NCI-H2107 treated with DMSO at 0.1 percent for 48 hours (cell line): ENCODE measurements at regions not wholly inside any gene's neighbourhood (a gene's known extent, or its start where the extent isn't known, plus 50 kb on each side); places are given as distances from the start of the nearest gene placed in this dataset.
"Not testable (repeated sequence)": the region's sequence is repeated elsewhere in the genome, so short reads cannot be mapped to it uniquely, and the experiment has no call there.

Experiments used
- DNase-seq: peaks from one replicate; lab custom pipeline; 2025; ENCODE audit not compliant: unreplicated experiment; lab: John Stamatoyannopoulos, UW

GRCh38 chr10:33795529-33795928 lies 461.1 kb upstream of the NRP1 start:
- DNase-seq = no peak

- DNase-seq = no peak
Measured at GRCh38 chr10:33794460-33794859, 460.0 kb upstream of the NRP1 start.

GRCh38 chr10:33793793-33794192 lies 459.3 kb upstream of the NRP1 start:
- DNase-seq = no peak

DNA sequence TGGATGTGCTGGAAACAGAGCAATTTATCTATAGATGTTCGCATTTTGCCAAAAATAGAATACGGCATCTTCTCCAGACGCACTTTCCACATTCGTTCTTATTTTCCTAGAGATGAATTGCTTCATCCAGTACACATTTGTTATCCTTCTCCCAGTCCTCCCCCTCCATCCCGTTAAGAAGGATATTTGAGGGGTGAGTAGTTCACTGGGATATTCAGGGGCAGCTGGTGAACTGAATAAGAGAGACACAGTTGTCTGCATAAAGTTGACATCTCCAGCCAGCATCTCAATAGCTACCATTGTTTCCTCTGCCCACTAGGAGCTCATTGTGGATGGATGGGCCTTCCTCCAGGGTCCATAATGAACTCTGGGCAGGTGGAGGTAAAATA lies 456.8 kb upstream of the NRP1 start:
- no peak for DNase-seq

DNA sequence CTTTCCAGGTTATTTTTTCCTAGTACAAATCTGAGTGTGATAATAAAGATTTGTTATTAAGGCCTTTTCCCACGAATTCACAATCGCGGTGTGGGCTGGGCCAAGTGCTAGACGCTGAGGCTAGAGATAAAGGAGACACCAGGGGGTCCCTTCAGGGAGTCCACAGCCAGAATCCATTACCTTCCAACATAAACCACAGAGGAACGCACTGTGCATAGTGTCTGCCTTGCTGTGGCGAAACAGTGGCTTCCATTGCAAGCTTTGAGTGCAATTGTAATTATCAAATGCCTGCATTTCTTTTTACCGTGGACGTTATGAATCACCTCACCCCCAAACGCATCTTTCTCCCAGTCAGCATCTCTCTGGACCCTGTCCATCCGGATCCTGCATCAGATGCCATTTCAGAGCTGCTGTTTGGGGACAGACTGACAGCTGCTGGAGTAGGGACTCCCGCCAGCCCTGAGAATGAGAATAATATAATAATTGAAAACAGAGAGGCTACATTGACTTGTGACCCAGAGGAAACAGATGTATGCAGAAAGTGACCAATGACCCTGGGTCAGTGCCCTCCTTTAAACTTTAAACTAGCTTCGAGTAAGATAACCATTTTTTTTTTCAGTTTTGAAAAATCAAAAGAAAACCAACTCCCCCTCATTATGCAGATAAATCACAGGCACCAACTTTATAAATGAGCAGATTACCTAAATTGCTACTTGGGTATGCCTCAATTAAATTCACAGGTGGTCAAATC lies 456.2 kb upstream of the NRP1 start:
- DNase-seq = no peak

- no peak for DNase-seq
Measured at GRCh38 chr10:33783557-33783956, 449.1 kb upstream of the NRP1 start.

DNA sequence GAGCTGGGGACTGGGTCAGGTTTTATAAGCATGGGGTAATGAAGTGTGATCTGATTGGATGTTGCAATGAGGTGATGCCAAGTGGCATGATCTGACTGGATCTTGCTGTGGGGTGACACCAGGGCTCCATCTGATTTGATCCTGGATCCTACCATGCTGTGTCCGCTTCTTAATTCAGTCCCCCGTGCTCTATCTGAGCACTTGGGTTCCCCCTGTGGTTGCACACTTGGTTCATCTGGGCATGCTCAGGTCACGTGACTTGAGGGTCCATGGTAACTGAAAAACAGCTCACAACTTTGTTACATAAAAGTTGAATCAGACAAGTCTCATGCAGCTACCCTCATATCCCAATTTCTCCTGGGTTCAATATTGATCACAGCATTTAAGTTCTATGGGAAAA lies 448.6 kb upstream of the NRP1 start:
- DNase-seq = no peak

DNA sequence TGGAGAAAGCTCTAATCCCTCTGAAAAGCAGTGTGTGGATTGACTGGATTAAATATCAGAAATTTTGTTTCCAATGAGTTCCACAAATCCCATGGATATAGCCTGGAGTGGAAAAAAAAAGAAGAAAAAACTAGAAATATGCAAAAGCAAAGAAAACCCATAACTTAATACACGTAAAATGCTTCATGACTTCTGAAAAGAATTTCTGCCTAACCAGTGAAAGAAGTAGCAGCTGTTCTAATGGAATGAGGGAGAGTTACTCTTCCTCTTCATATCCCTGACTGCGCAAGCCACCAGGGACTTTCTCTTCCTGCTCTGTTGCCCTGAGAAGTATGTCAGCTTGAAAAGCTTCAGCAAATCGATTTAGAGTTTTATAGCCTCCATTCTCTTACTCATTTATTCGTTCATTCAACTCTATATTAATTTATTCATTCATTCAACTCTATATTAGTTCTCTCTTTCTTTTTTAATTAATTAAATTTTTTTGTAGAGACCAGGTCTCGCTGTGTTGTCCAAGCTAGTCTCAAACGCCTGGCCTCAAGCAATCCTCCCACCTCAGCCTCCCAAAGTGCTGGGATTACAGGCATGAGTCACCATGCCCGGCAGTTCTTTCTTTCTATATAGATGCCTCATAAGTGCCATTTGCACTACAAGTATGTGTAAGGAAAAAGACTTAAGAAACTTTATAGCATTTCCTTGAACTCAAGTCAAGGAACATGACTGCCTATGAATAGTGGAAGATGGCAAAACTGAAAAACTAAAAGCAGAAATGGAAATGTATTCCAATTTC lies 447.3 kb upstream of the NRP1 start:
- no peak for DNase-seq

DNA sequence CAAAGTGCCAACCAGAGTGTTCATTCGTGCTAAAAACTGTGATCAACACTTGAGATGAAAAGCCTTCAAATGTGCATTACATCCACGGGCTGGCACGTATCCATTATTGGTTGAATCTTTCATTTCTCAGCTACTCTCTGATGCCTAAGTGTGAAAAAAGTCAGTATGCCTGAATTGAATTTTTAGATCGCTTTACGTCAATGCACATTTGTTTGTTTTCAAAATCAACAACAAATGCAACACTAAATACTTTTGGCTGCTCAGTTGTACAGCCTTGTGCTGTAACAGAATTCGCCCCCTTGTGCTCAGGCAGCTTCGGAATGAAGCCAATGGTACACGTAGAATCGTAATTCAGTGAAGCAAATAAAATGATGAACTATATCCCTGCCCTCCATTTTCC lies 446.5 kb upstream of the NRP1 start:
- DNase-seq = no peak

DNA sequence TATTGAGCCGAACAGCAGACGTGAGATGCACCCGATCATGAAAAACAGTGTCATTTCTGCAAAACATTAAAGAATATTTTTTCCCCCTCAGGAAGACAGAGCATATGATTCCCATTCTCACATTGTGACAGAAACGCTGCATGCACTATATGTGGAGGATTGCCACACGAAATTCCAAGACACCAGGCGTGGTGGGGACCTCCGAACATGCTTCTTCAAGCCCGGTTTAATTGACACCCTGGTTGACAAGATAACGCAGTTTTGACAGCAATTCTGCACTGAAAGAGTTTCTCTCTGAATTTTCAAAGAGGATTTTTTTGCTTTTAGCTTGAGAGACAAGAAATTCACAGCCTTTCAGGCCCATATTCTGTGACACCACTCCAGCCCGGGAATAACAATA lies 442.8 kb upstream of the NRP1 start:
- no peak for DNase-seq

DNA sequence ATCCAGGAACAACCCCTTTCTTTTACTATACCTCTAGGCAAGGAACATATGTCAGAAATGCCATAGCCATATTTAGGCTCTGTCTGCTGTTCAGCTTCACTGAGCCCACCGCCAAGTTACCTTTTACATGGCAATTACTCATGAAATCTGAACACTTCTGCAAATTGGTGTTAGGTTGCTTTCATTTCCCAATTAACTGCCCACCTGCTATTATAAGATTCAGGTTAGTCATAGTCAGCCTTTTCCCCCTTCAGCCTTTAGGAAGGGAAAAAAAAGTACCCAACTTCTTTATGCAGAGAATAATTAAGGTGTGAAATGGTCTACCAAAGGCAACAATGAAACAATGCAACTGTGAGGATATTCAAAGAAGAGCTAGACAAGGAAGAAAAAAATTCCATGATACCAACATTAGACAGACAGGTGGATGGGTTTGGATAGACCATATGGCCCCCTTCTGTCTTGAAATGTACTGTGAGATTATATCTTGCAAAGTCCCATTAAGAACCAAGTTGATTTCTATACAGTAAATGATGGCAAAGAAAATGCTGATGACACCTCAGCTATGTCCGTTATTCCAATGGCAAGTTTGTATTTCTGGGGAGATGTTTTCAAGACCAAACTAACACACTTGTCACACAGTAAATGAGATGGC lies 442.1 kb upstream of the NRP1 start:
- DNase-seq = no peak

DNA sequence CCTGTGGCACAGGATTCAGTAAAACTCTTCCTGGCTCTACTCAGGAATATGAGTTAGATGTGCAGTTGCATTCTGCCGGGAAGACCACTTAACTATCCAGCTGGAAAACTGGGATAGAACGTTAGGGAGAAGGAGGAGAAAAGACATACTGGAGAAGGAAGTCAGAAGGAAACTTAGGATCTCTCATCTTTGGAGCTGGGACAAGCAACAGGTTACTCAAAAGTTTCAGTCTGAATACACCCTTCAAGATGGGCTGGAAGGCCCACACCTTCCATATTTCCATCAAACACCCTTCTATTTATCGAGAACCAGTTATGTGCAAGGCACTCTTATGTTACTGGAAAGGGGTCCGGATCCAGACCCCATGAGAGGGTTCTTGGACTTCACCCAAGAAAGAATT lies 440.4 kb upstream of the NRP1 start:
- no peak for DNase-seq

DNA sequence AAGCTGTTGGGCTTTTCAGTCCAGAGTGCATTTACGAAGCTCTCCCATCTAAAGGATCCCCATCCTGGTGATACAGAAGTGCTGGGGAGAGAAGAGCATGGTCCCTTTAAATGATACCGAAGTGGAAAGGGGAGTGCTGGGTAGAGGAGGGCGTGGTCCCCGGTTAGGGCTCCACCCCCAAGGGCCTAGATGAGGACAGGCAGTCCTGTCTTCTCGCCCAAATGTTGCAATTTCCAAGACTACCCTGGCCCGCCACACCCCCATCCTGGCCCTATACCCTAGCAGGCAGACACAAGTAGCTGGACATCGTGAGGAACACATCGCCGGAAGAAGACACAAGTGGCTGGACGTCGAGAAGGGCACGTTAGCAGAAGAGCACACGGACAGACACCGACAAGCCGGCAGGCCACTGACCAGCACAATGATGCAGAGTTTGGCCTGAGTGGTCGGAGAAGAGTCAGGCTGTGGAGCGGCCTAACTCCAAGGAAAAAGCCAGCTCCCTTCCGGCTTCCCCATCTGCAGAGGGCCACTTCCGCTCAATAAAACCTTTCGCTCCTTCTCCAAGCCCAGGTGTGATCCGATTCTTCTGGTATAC lies 439.5 kb upstream of the NRP1 start:
- DNase-seq = no peak

DNA sequence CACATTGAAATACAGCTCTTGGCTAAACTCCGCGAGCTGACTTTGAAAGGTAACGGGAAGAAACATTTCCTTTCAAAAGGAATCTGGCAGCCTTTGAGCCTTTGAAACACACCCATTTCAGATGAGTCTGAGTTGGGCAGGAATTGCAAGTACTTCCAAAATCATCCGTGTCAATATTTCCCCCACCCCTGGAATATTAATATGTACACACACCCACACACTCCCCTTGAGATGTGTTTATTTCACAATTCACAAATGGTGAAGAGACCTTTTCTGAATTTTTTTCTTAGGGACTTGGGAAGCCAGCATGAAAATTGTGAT lies 438.7 kb upstream of the NRP1 start:
- DNase-seq = no peak

DNA sequence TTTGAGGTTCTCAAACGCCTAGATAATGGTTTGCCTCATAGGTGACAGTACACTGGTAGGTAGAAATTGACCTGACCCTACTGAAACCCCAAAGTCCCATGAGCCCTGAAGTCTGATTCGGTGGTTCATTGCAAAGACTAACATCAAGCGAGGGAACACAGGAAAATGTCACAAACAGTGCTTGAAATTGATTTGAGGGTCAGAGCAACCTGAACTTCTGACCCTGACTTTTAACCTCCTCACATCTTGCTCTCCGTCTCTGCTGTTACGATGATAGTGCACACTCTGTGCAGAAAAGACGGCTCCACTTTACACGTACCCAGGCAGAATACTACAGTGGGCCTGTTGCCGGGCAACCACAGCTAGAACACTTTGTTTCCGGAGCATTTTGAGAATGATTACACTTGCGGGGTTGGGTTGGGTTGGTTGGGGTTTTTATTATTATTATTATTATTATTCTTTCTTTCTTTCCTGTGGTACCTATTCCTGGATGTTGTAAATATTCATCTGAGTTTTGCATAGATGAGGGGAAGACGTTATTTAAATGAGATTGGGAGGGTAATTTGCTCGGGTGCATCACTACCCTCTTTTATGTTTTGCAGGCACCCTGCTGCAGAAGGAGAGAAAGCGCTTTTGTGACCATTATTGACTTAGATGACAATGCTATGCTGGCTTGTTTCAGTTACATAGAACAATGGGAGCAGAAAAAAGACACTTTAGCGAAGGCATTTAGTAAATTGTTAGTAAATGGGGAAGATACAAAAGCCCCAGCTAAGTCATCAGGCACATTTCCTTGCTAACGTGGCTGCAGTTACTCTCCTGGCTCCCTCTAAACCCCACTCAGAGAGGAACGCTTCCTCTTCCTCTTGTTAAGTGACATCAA lies 438.1 kb upstream of the NRP1 start:
- DNase-seq = no peak

DNA sequence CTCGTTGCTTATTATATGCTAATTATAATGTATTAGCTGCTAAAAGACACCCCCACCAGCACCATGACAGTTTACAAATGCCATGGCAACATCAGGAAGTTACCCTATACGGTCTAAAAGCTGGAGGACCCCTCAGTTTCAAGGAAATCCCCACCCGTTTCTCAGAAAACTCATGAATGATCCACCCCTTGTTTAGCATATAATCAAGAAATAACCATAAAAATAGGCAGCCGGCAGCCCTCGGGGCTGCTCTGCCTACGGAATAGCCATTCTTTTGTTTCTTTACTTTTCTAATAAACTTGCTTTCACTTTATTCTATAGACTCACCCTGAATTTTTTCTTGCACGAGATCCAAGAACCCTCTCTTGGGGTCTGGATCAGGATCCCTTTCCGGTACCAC lies 437.4 kb upstream of the NRP1 start:
- not testable (repeated sequence) for DNase-seq

GRCh38 chr10:33764694-33765185 lies 430.3 kb upstream of the NRP1 start:
- no peak for DNase-seq

- DNase-seq = no peak
Measured at GRCh38 chr10:33760056-33760943, 425.8 kb upstream of the NRP1 start.

GRCh38 chr10:33759191-33759590 lies 424.7 kb upstream of the NRP1 start:
- no peak for DNase-seq

DNA sequence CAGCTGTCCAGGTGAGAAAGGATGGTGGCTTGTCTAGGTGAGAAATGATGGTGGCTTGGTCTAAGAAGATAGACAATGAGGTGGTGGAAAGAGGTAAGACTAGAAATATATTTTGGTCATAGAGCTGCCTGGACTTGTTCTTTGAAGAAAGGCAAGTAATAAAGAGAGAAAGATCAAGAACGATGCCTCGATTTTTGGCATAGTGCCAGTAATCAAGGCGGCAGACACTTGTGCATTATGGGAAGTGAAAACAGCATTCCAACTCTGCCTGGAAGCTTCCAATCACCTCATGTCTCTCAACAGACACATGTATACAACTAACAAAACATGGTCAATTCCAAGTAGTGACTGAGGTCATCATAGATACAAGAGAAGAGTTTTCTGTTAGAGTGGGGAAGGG lies 423.8 kb upstream of the NRP1 start:
- DNase-seq = no peak
